WTC11 (cell line): ENCODE measurements at regions not wholly inside any gene's neighbourhood (a gene's known extent, or its start where the extent isn't known, plus 50 kb on each side); places are given as distances from the start of the nearest gene placed in this dataset.

Experiments
- ATAC-seq: fragments of 200-7000 bp; cut with Tn5 transposase; 2 replicates; pipeline ENCODE4 v1.10.0; 2021; ENCODE audit warnings: mild to moderate bottlenecking, moderate library complexity
- CTCF ChIA-PET: fragments of 300-600 bp; sonication (Branson Sonifier 250); formaldehyde crosslinking; loops from one replicate; lab custom pipeline; 2021; ENCODE audit warnings: antibody characterized with exemption; lab: Charles Lee
- POLR2A ChIA-PET: fragments of 350-600 bp; sonication (Branson Sonifier 250); formaldehyde crosslinking; loops from one replicate; lab custom pipeline; 2021; ENCODE audit warnings: antibody characterized with exemption; lab: Charles Lee
- DNase-seq: peaks from one replicate; pipeline ENCODE4 v3.0.0; 2021; ENCODE audit warnings: low spot score
- H3K27ac Mint-ChIP-seq: 2 replicates; pipeline ENCODE4 v1.8.0; 2021; ENCODE audit warnings: mixed read lengths
- H3K27me3 Mint-ChIP-seq: 2 replicates; pipeline ENCODE4 v1.8.0; 2021; ENCODE audit warnings: low read depth, mild to moderate bottlenecking, moderate library complexity, mixed read lengths
- H3K36me3 Mint-ChIP-seq: 2 replicates; pipeline ENCODE4 v1.8.0; 2021; ENCODE audit warnings: mixed read lengths
- H3K4me1 Mint-ChIP-seq: 2 replicates; pipeline ENCODE4 v1.8.0; 2022; ENCODE audit warnings: mixed read lengths
- H3K4me3 Mint-ChIP-seq: 2 replicates; pipeline ENCODE4 v1.8.0; 2021; ENCODE audit warnings: mild to moderate bottlenecking, moderate library complexity, mixed read lengths
- H3K9me3 Mint-ChIP-seq: 2 replicates; pipeline ENCODE4 v1.8.0; 2021; ENCODE audit warnings: mixed read lengths
- AFF4 ChIP-seq: sonication (generic); formaldehyde crosslinking; IDR thresholded peaks from 2 replicates; pipeline ENCODE4 v1.8.1; 2023; ENCODE audit warnings: mild to moderate bottlenecking, missing genetic modification reagents, borderline replicate concordance
- ATF1 ChIP-seq: sonication (generic); formaldehyde crosslinking; IDR thresholded peaks from 2 replicates; pipeline ENCODE4 v1.8.1; 2023; ENCODE audit warnings: mild to moderate bottlenecking, moderate library complexity, missing genetic modification reagents
- ATF2 ChIP-seq: sonication (generic); formaldehyde crosslinking; IDR thresholded peaks from 2 replicates; pipeline ENCODE4 v1.8.1; 2022; ENCODE audit warnings: low read depth, missing genetic modification reagents, borderline replicate concordance
- ATF3 ChIP-seq: sonication (generic); formaldehyde crosslinking; conservative IDR thresholded peaks from 2 replicates; pipeline ENCODE4 v1.8.1; 2022; ENCODE audit warnings: mild to moderate bottlenecking, missing genetic modification reagents
- CREB1 ChIP-seq: sonication (generic); formaldehyde crosslinking; IDR thresholded peaks from 2 replicates; pipeline ENCODE4 v1.8.0; 2023; ENCODE audit warnings: mild to moderate bottlenecking, missing genetic modification reagents
- CREM ChIP-seq: sonication (generic); formaldehyde crosslinking; IDR thresholded peaks from 2 replicates; pipeline ENCODE4 v1.8.1; 2022; ENCODE audit warnings: mild to moderate bottlenecking, missing genetic modification reagents, moderate library complexity
- E2F4 ChIP-seq: sonication (generic); formaldehyde crosslinking; IDR thresholded peaks from 2 replicates; pipeline ENCODE4 v1.8.1; 2022; ENCODE audit warnings: low read depth, mild to moderate bottlenecking, moderate library complexity, missing genetic modification reagents, borderline replicate concordance
- ESRRA ChIP-seq: sonication (generic); formaldehyde crosslinking; IDR thresholded peaks from 2 replicates; pipeline ENCODE4 v1.8.1; 2022; ENCODE audit warnings: mild to moderate bottlenecking, missing genetic modification reagents, borderline replicate concordance
- FOXK1 ChIP-seq: sonication (generic); formaldehyde crosslinking; IDR thresholded peaks from 2 replicates; pipeline ENCODE4 v1.8.0; 2022; ENCODE audit warnings: mild to moderate bottlenecking, moderate library complexity, missing genetic modification reagents
- GABPB1 ChIP-seq: sonication (generic); formaldehyde crosslinking; IDR thresholded peaks from 2 replicates; pipeline ENCODE4 v1.8.1; 2023; ENCODE audit warnings: mild to moderate bottlenecking, missing genetic modification reagents
- IRF1 ChIP-seq: sonication (generic); formaldehyde crosslinking; IDR thresholded peaks from 2 replicates; pipeline ENCODE4 v1.8.0; 2023; ENCODE audit warnings: missing genetic modification reagents
- MLX ChIP-seq: sonication (generic); formaldehyde crosslinking; IDR thresholded peaks from 2 replicates; pipeline ENCODE4 v1.8.1; 2023; ENCODE audit warnings: mild to moderate bottlenecking, missing genetic modification reagents, moderate library complexity
- NFATC4 ChIP-seq: fragments of 250-450 bp; sonication (Bioruptor Pico); IDR thresholded peaks from 2 replicates; pipeline ENCODE4 v1.9.0; 2021; ENCODE audit warnings: mild to moderate bottlenecking
- NFE2L1 ChIP-seq: sonication (generic); formaldehyde crosslinking; IDR thresholded peaks from 2 replicates; pipeline ENCODE4 v1.8.1; 2023; ENCODE audit warnings: missing genetic modification reagents
- SOX15 ChIP-seq: fragments of 250-450 bp; sonication (Bioruptor Pico); IDR thresholded peaks from 2 replicates; pipeline ENCODE4 v1.9.0; 2021; ENCODE audit warnings: mild to moderate bottlenecking
- SP1 ChIP-seq: sonication (generic); formaldehyde crosslinking; conservative IDR thresholded peaks from 2 replicates; pipeline ENCODE4 v1.8.1; 2022; ENCODE audit warnings: missing genetic modification reagents
- TEAD1 ChIP-seq: sonication (generic); formaldehyde crosslinking; IDR thresholded peaks from 2 replicates; pipeline ENCODE4 v1.8.0; 2022; ENCODE audit warnings: mild to moderate bottlenecking, missing genetic modification reagents
- TEAD4 ChIP-seq: sonication (generic); formaldehyde crosslinking; IDR thresholded peaks from 2 replicates; pipeline ENCODE4 v1.8.0; 2022; ENCODE audit warnings: mild to moderate bottlenecking, missing genetic modification reagents
- ZMAT4 ChIP-seq: fragments of 250-450 bp; sonication (Bioruptor Pico); IDR thresholded peaks from 2 replicates; pipeline ENCODE4 v1.9.0; 2021; ENCODE audit warnings: mild to moderate bottlenecking
- ZNF219 ChIP-seq: sonication (generic); formaldehyde crosslinking; IDR thresholded peaks from 2 replicates; pipeline ENCODE4 v1.8.0; 2023; ENCODE audit warnings: missing genetic modification reagents, mild to moderate bottlenecking, borderline replicate concordance
- ZNF281 ChIP-seq: sonication (generic); formaldehyde crosslinking; IDR thresholded peaks from 2 replicates; pipeline ENCODE4 v1.8.0; 2023; ENCODE audit warnings: mild to moderate bottlenecking, missing genetic modification reagents
- ZNF425 ChIP-seq: fragments of 250-450 bp; sonication (Bioruptor Pico); conservative IDR thresholded peaks from 2 replicates; pipeline ENCODE4 v1.9.0; 2021; ENCODE audit warnings: mild to moderate bottlenecking

- Mint-ChIP-seq H3K27me3 (no peaks in the 10 kb centered on the region), H3K9me3 (no peaks in the 10 kb centered on the region; the same call in 1 of the 2 replicates), H3K36me3 (peaks cover 3% of the 10 kb centered on the region; the same call in 1 of the 2 replicates), H3K4me1 (peaks cover 5% of the 10 kb centered on the region), H3K4me3 (no peak overlapping the region), H3K27ac (no peak overlapping the region)
- no peak for ATAC-seq
- no peak for DNase-seq
- POLR2A ChIA-PET = no interaction called here
- CTCF ChIA-PET = no interaction called here
- TF ChIP-seq GABPB1 (CRISPR knock-in tag) (no peak), NFE2L1 (CRISPR knock-in tag) (no peak), FOXK1 (CRISPR knock-in tag) (no peak), ATF1 (CRISPR knock-in tag) (no peak), SP1 (CRISPR knock-in tag) (no peak), TEAD1 (CRISPR knock-in tag) (no peak), TEAD4 (CRISPR knock-in tag) (no peak), AFF4 (CRISPR knock-in tag) (no peak), ZNF219 (CRISPR knock-in tag) (no peak), MLX (CRISPR knock-in tag) (no peak), ATF2 (CRISPR knock-in tag) (no peak), ZMAT4 (no peak), SOX15 (CRISPR knock-in tag) (no peak), NFATC4 (CRISPR knock-in tag) (no peak), ZNF425 (CRISPR knock-in tag) (no peak), ESRRA (CRISPR knock-in tag) (no peak)
Measured at GRCh38 chr7:51785876-51786275, 469.3 kb upstream of the COBL start.

GRCh38 chr7:51785171-51785570 lies 468.6 kb upstream of the COBL start:
- Mint-ChIP-seq H3K27ac (no peak overlapping the region), H3K36me3 (peaks cover 3% of the 10 kb centered on the region; the same call in 1 of the 2 replicates), H3K27me3 (no peaks in the 10 kb centered on the region), H3K9me3 (no peaks in the 10 kb centered on the region; the same call in 1 of the 2 replicates), H3K4me3 (no peak overlapping the region), H3K4me1 (peaks cover 5% of the 10 kb centered on the region)
- no peak for ATAC-seq
- CTCF ChIA-PET = no interaction called here
- POLR2A ChIA-PET = no interaction called here
- no peak for DNase-seq
- no peak for TF ChIP-seq CREM (CRISPR knock-in tag)
- no peak for TF ChIP-seq FOXK1 (CRISPR knock-in tag)
- no peak for TF ChIP-seq IRF1 (CRISPR knock-in tag)
- no peak for TF ChIP-seq ATF3
- no peak for TF ChIP-seq CREB1 (CRISPR knock-in tag)
- TF ChIP-seq ZNF281 (CRISPR knock-in tag) = no peak
- TF ChIP-seq E2F4 = no peak
